DOHH2 (cell line): ENCODE measurements at regions not wholly inside any gene's neighbourhood (a gene's known extent, or its start where the extent isn't known, plus 50 kb on each side); places are given as distances from the start of the nearest gene placed in this dataset.

Experiments
- CTCF ChIP-seq: fragments of 200-600 bp; sonication (generic); IDR thresholded peaks from one replicate; pipeline ENCODE4 v1.5.1; 2014; ENCODE audit warnings: antibody characterized with exemption, mild to moderate bottlenecking, low read depth, low read length; ENCODE audit not compliant: poor library complexity, severe bottlenecking
- EZH2phosphoT487 ChIP-seq: fragments of 200-600 bp; sonication (generic); IDR thresholded peaks from 2 replicates; pipeline ENCODE4 v1.6.1; 2017; ENCODE audit warnings: borderline replicate concordance, mild to moderate bottlenecking, antibody characterized with exemption, low read length, moderate library complexity, mixed read lengths

GRCh38 chr6:43878823-43879495 is 108.9 kb downstream of the VEGFA start:
- TF ChIP-seq CTCF (no peak), EZH2phosphoT487 (no peak)
